DND-41 (cell line): ENCODE measurements at regions not wholly inside any gene's neighbourhood (a gene's known extent, or its start where the extent isn't known, plus 50 kb on each side); places are given as distances from the start of the nearest gene placed in this dataset.

Experiments
- CTCF ChIP-seq: IDR thresholded peaks from 2 replicates; pipeline ENCODE4 v1.5.1; 2012; ENCODE audit warnings: borderline replicate concordance, low read length, moderate library complexity, mild to moderate bottlenecking; ENCODE audit not compliant: poor library complexity, severe bottlenecking; ENCODE audit errors: extremely low read depth
- EZH2 ChIP-seq: IDR thresholded peaks from 3 replicates; pipeline ENCODE4 v1.6.1; 2012; ENCODE audit warnings: borderline replicate concordance, low read depth, mild to moderate bottlenecking, moderate library complexity, low read length, inconsistent platforms; ENCODE audit not compliant: severe bottlenecking

- TF ChIP-seq CTCF (no peak), EZH2 (no peak)
Measured at GRCh38 chr10:78190051-78190825, 156.6 kb downstream of the RPS24 start.
